HEK293 (cell line): ENCODE measurements at regions not wholly inside any gene's neighbourhood (a gene's known extent, or its start where the extent isn't known, plus 50 kb on each side); places are given as distances from the start of the nearest gene placed in this dataset.

Experiments used
- CTCF ChIA-PET: fragments of 350-600 bp; formaldehyde crosslinking; extraction: SDS; loops from one replicate; lab custom pipeline; 2021; ENCODE audit warnings: antibody characterized with exemption; lab: Yijun Ruan, JAX
- POLR2A ChIA-PET: fragments of 300-600 bp; formaldehyde crosslinking; extraction: SDS; loops from one replicate; lab custom pipeline; 2020; ENCODE audit warnings: antibody characterized with exemption, inconsistent platforms; lab: Yijun Ruan, JAX
- H3K27ac ChIP-seq: fragments of 200-500 bp; sonication (Bioruptor generic); 2 replicates; pipeline ENCODE4 v1.5.1; 2014; ENCODE audit warnings: low read depth, low read length, control low read depth, inconsistent platforms; ENCODE audit errors: extremely low read depth
- H3K36me3 ChIP-seq, 2 experiments: fragments of 200-500 bp in 1 of 2; sonication (Bioruptor generic) in 1 of 2; 1 replicate in 1 of 2; 2 replicates in 1 of 2; pipeline ENCODE4 v1.5.1; 2014 to 2017; ENCODE audit warnings: inconsistent platforms in 2 of 2, low read length in 2 of 2; ENCODE audit not compliant: control insufficient read depth in 2 of 2, insufficient read depth in 1 of 2
- H3K4me1 ChIP-seq: fragments of 200-500 bp; sonication (Bioruptor generic); 2 replicates; pipeline ENCODE4 v1.5.1; 2014; ENCODE audit warnings: mild to moderate bottlenecking, low read length, inconsistent platforms; ENCODE audit not compliant: control insufficient read depth, insufficient read depth
- H3K4me3 ChIP-seq: 2 replicates; pipeline ENCODE4 v1.5.1; 2011; ENCODE audit warnings: low read depth, mild to moderate bottlenecking, control low read depth, low read length, moderate library complexity
- H3K9me3 ChIP-seq: fragments of 200-500 bp; sonication (Bioruptor generic); 2 replicates; pipeline ENCODE4 v1.5.1; 2014; ENCODE audit warnings: low read depth, low read length, inconsistent platforms; ENCODE audit not compliant: control insufficient read depth, insufficient read depth
- FEZF1 ChIP-seq: fragments of 450-650 bp; formaldehyde crosslinking; IDR thresholded peaks from 2 replicates; pipeline ENCODE4 v1.5.1; 2016; ENCODE audit warnings: missing biosample characterization, missing genetic modification characterization
- HOXC10 ChIP-seq: sonication (generic); formaldehyde crosslinking; IDR thresholded peaks from 2 replicates; pipeline ENCODE4 v1.8.1; 2023; ENCODE audit warnings: mild to moderate bottlenecking, missing genetic modification reagents
- SP2 ChIP-seq: fragments of 450-650 bp; formaldehyde crosslinking; IDR thresholded peaks from 2 replicates; pipeline ENCODE4 v1.5.1; 2016; ENCODE audit warnings: missing biosample characterization, missing genetic modification characterization
- ZNF133 ChIP-seq: fragments of 450-650 bp; formaldehyde crosslinking; IDR thresholded peaks from 2 replicates; pipeline ENCODE4 v1.5.1; 2016; ENCODE audit warnings: missing biosample characterization, missing genetic modification characterization
- ZNF146 ChIP-seq: fragments of 450-650 bp; formaldehyde crosslinking; IDR thresholded peaks from 2 replicates; pipeline ENCODE4 v1.5.1; 2016; ENCODE audit warnings: missing biosample characterization, missing genetic modification characterization
- ZNF248 ChIP-seq: fragments of 450-650 bp; formaldehyde crosslinking; IDR thresholded peaks from 2 replicates; pipeline ENCODE4 v1.5.1; 2017; ENCODE audit warnings: missing biosample characterization, missing genetic modification characterization
- ZNF548 ChIP-seq: fragments of 450-650 bp; formaldehyde crosslinking; IDR thresholded peaks from 2 replicates; pipeline ENCODE4 v1.5.1; 2016; ENCODE audit warnings: missing biosample characterization, missing genetic modification characterization
- ZNF558 ChIP-seq: fragments of 450-650 bp; formaldehyde crosslinking; IDR thresholded peaks from 2 replicates; pipeline ENCODE4 v1.5.1; 2016; ENCODE audit warnings: missing biosample characterization, missing genetic modification characterization
- ZNF561 ChIP-seq: fragments of 450-650 bp; IDR thresholded peaks from 2 replicates; pipeline ENCODE4 v1.5.1; 2018; ENCODE audit warnings: missing biosample characterization, missing genetic modification characterization, borderline replicate concordance
- ZNF585B ChIP-seq: fragments of 450-650 bp; formaldehyde crosslinking; IDR thresholded peaks from 2 replicates; pipeline ENCODE4 v1.5.1; 2016; ENCODE audit warnings: missing biosample characterization, missing genetic modification characterization
- ZNF677 ChIP-seq: fragments of 450-650 bp; IDR thresholded peaks from 2 replicates; pipeline ENCODE4 v1.5.0; 2018; ENCODE audit warnings: missing biosample characterization, mild to moderate bottlenecking, missing genetic modification characterization, moderate library complexity
- ZSCAN16 ChIP-seq: fragments of 450-650 bp; formaldehyde crosslinking; IDR thresholded peaks from 2 replicates; pipeline ENCODE4 v1.5.1; 2016; ENCODE audit warnings: missing biosample characterization, missing genetic modification characterization
- TF ChIP-seq, protein P1 (sequence below): fragments of 450-650 bp; formaldehyde crosslinking; IDR thresholded peaks from 2 replicates; pipeline ENCODE4 v1.5.0; 2017; ENCODE audit warnings: missing biosample characterization, missing genetic modification characterization, borderline replicate concordance
- TF ChIP-seq, protein P2 (sequence below): fragments of 450-650 bp; formaldehyde crosslinking; conservative IDR thresholded peaks from 2 replicates; pipeline ENCODE4 v1.5.1; 2016; ENCODE audit warnings: low read depth, missing biosample characterization, missing genetic modification characterization
- TF ChIP-seq, protein P3 (sequence below): fragments of 450-650 bp; formaldehyde crosslinking; IDR thresholded peaks from 2 replicates; pipeline ENCODE4 v1.5.1; 2016; ENCODE audit warnings: missing biosample characterization, missing genetic modification characterization
- TF ChIP-seq, protein P4 (sequence below): fragments of 450-650 bp; formaldehyde crosslinking; IDR thresholded peaks from 2 replicates; pipeline ENCODE4 v1.5.1; 2016; ENCODE audit warnings: missing biosample characterization, missing genetic modification characterization, borderline replicate concordance
- TF ChIP-seq, protein P5 (sequence below): fragments of 450-650 bp; formaldehyde crosslinking; IDR thresholded peaks from 2 replicates; pipeline ENCODE4 v1.5.1; 2016; ENCODE audit warnings: missing biosample characterization, missing genetic modification characterization
- TF ChIP-seq, protein P6 (sequence below): fragments of 450-650 bp; formaldehyde crosslinking; IDR thresholded peaks from 2 replicates; pipeline ENCODE4 v1.5.1; 2016; ENCODE audit warnings: missing biosample characterization, missing genetic modification characterization

DNA sequence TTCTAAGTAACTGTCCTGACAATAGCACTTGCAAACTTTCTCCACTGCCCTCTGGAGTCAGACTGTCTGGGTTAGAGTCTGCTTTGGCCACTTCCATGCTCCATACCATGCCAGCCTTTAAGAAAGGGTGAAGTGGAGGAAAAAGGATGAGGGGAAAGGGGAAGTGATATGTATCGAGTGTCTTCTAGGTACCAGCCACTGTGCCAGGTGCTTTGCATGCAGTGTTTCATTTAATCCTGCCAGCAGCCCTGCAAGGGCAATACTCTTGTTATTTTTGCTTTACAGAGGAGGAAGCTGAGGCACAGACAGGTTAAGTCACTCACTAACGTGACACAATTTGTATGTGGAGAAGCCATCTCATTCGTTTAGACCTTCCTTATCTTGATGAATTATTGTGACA is 55.6 kb downstream of the RTL9 start:
- Histone ChIP-seq H3K4me1 (no peaks in the 10 kb centered on the region), H3K4me3 (no peak overlapping the region), H3K27ac (no peak overlapping the region), H3K36me3 (no peaks in the 10 kb centered on the region), H3K9me3 (no peaks in the 10 kb centered on the region)
- POLR2A ChIA-PET: no interaction called here
- TF ChIP-seq, protein P1, sequence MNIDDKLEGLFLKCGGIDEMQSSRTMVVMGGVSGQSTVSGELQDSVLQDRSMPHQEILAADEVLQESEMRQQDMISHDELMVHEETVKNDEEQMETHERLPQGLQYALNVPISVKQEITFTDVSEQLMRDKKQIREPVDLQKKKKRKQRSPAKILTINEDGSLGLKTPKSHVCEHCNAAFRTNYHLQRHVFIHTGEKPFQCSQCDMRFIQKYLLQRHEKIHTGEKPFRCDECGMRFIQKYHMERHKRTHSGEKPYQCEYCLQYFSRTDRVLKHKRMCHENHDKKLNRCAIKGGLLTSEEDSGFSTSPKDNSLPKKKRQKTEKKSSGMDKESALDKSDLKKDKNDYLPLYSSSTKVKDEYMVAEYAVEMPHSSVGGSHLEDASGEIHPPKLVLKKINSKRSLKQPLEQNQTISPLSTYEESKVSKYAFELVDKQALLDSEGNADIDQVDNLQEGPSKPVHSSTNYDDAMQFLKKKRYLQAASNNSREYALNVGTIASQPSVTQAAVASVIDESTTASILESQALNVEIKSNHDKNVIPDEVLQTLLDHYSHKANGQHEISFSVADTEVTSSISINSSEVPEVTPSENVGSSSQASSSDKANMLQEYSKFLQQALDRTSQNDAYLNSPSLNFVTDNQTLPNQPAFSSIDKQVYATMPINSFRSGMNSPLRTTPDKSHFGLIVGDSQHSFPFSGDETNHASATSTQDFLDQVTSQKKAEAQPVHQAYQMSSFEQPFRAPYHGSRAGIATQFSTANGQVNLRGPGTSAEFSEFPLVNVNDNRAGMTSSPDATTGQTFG (tag by site-specific recombination): no peak
- TF ChIP-seq ZNF585B (tag by site-specific recombination): no peak
- TF ChIP-seq HOXC10 (CRISPR knock-in tag): no peak
- TF ChIP-seq ZSCAN16 (tag by site-specific recombination): no peak
- TF ChIP-seq, protein P2, sequence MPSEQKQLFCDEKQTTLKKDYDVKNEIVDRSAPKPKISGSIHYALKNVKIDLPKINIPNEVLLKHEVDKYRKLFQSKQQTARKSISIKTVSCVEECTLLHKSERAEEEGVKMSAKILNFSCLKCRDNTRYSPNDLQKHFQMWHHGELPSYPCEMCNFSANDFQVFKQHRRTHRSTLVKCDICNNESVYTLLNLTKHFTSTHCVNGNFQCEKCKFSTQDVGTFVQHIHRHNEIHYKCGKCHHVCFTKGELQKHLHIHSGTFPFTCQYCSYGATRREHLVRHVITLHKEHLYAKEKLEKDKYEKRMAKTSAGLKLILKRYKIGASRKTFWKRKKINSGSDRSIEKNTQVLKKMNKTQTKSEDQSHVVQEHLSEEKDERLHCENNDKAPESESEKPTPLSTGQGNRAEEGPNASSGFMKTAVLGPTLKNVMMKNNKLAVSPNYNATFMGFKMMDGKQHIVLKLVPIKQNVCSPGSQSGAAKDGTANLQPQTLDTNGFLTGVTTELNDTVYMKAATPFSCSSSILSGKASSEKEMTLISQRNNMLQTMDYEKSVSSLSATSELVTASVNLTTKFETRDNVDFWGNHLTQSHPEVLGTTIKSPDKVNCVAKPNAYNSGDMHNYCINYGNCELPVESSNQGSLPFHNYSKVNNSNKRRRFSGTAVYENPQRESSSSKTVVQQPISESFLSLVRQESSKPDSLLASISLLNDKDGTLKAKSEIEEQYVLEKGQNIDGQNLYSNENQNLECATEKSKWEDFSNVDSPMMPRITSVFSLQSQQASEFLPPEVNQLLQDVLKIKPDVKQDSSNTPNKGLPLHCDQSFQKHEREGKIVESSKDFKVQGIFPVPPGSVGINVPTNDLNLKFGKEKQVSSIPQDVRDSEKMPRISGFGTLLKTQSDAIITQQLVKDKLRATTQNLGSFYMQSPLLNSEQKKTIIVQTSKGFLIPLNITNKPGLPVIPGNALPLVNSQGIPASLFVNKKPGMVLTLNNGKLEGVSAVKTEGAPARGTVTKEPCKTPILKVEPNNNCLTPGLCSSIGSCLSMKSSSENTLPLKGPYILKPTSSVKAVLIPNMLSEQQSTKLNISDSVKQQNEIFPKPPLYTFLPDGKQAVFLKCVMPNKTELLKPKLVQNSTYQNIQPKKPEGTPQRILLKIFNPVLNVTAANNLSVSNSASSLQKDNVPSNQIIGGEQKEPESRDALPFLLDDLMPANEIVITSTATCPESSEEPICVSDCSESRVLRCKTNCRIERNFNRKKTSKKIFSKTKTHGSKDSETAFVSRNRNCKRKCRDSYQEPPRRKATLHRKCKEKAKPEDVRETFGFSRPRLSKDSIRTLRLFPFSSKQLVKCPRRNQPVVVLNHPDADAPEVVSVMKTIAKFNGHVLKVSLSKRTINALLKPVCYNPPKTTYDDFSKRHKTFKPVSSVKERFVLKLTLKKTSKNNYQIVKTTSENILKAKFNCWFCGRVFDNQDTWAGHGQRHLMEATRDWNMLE (tag by site-specific recombination): no peak
- TF ChIP-seq ZNF558 (tag by site-specific recombination): no peak
- no peak for TF ChIP-seq ZNF548 (tag by site-specific recombination)
- TF ChIP-seq, protein P3, sequence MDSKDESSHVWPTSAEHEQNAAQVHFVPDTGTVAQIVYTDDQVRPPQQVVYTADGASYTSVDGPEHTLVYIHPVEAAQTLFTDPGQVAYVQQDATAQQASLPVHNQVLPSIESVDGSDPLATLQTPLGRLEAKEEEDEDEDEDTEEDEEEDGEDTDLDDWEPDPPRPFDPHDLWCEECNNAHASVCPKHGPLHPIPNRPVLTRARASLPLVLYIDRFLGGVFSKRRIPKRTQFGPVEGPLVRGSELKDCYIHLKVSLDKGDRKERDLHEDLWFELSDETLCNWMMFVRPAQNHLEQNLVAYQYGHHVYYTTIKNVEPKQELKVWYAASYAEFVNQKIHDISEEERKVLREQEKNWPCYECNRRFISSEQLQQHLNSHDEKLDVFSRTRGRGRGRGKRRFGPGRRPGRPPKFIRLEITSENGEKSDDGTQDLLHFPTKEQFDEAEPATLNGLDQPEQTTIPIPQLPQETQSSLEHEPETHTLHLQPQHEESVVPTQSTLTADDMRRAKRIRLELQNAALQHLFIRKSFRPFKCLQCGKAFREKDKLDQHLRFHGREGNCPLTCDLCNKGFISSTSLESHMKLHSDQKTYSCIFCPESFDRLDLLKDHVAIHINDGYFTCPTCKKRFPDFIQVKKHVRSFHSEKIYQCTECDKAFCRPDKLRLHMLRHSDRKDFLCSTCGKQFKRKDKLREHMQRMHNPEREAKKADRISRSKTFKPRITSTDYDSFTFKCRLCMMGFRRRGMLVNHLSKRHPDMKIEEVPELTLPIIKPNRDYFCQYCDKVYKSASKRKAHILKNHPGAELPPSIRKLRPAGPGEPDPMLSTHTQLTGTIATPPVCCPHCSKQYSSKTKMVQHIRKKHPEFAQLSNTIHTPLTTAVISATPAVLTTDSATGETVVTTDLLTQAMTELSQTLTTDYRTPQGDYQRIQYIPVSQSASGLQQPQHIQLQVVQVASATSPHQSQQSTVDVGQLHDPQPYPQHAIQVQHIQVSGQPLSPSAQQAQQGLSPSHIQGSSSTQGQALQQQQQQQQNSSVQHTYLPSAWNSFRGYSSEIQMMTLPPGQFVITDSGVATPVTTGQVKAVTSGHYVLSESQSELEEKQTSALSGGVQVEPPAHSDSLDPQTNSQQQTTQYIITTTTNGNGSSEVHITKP (tag by site-specific recombination): no peak
- TF ChIP-seq ZNF561 (tag by site-specific recombination): no peak
- no peak for TF ChIP-seq ZNF677
- TF ChIP-seq ZNF133 (tag by site-specific recombination): no peak
- no peak for TF ChIP-seq ZNF248 (tag by site-specific recombination)
- TF ChIP-seq, protein P4, sequence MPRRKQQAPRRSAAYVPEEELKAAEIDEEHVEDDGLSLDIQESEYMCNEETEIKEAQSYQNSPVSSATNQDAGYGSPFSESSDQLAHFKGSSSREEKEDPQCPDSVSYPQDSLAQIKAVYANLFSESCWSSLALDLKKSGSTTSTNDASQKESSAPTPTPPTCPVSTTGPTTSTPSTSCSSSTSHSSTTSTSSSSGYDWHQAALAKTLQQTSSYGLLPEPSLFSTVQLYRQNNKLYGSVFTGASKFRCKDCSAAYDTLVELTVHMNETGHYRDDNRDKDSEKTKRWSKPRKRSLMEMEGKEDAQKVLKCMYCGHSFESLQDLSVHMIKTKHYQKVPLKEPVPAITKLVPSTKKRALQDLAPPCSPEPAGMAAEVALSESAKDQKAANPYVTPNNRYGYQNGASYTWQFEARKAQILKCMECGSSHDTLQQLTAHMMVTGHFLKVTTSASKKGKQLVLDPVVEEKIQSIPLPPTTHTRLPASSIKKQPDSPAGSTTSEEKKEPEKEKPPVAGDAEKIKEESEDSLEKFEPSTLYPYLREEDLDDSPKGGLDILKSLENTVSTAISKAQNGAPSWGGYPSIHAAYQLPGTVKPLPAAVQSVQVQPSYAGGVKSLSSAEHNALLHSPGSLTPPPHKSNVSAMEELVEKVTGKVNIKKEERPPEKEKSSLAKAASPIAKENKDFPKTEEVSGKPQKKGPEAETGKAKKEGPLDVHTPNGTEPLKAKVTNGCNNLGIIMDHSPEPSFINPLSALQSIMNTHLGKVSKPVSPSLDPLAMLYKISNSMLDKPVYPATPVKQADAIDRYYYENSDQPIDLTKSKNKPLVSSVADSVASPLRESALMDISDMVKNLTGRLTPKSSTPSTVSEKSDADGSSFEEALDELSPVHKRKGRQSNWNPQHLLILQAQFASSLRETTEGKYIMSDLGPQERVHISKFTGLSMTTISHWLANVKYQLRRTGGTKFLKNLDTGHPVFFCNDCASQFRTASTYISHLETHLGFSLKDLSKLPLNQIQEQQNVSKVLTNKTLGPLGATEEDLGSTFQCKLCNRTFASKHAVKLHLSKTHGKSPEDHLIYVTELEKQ: no peak
- TF ChIP-seq, protein P5, sequence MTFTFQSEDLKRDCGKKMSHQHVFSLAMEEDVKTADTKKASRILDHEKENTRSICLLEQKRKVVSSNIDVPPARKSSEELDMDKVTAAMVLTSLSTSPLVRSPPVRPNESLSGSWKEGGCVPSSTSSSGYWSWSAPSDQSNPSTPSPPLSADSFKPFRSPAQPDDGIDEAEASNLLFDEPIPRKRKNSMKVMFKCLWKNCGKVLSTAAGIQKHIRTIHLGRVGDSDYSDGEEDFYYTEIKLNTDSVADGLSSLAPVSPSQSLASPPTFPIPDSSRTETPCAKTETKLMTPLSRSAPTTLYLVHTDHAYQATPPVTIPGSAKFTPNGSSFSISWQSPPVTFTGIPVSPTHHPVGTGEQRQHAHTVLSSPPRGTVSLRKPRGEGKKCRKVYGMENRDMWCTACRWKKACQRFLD (tag by site-specific recombination): no peak
- no peak for TF ChIP-seq SP2 (tag by site-specific recombination)
- TF ChIP-seq, protein P6, sequence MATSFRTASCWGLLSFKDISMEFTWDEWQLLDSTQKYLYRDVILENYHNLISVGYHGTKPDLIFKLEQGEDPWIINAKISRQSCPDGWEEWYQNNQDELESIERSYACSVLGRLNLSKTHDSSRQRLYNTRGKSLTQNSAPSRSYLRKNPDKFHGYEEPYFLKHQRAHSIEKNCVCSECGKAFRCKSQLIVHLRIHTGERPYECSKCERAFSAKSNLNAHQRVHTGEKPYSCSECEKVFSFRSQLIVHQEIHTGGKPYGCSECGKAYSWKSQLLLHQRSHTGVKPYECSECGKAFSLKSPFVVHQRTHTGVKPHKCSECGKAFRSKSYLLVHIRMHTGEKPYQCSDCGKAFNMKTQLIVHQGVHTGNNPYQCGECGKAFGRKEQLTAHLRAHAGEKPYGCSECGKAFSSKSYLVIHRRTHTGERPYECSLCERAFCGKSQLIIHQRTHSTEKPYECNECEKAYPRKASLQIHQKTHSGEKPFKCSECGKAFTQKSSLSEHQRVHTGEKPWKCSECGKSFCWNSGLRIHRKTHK (tag by site-specific recombination): no peak
- no peak for TF ChIP-seq FEZF1 (tag by site-specific recombination)
- no peak for TF ChIP-seq ZNF146 (tag by site-specific recombination)
- CTCF ChIA-PET: interaction anchor here (0.5 to 22.1 kb wide), 9 partner anchors 11 to 825 kb away, joined by 3 to 576 read pairs (median 6); no protein-coding TSS in a partner anchor
